ENCODE measurements at regions not wholly inside any gene's neighbourhood (a gene's known extent, or its start where the extent isn't known, plus 50 kb on each side); places are given as distances from the start of the nearest gene placed in this dataset.

DNA sequence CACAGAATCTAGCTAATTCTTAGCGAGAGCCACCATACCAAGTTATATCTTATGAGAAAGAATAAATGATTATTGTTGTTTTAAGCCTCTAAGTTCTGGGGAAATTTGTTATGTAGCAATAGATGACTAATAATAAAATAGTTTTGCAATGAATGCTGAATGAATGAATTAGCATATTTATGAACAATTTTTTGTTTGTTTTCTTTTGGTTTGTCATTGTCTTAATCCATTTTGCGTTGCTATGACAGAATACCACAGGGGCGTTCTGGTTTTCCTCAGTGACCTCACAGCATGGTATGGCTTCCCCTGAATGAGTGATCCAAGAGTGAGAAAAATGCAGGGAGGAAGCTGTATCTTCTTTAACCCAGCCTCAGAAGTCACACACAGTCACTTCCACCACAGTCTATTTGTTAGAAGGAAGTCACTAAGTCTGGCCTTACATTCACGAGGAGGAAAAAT lies 53.8 kb upstream of the HPDL start:
- TF ChIP-seq, protein P1, sequence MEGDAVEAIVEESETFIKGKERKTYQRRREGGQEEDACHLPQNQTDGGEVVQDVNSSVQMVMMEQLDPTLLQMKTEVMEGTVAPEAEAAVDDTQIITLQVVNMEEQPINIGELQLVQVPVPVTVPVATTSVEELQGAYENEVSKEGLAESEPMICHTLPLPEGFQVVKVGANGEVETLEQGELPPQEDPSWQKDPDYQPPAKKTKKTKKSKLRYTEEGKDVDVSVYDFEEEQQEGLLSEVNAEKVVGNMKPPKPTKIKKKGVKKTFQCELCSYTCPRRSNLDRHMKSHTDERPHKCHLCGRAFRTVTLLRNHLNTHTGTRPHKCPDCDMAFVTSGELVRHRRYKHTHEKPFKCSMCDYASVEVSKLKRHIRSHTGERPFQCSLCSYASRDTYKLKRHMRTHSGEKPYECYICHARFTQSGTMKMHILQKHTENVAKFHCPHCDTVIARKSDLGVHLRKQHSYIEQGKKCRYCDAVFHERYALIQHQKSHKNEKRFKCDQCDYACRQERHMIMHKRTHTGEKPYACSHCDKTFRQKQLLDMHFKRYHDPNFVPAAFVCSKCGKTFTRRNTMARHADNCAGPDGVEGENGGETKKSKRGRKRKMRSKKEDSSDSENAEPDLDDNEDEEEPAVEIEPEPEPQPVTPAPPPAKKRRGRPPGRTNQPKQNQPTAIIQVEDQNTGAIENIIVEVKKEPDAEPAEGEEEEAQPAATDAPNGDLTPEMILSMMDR (IDR thresholded peaks at IDR 0.05; ENCODE audit: low read depth, low read length, missing control alignments), result no peak
- Histone ChIP-seq H3K27ac (peak overlapping the region; percentile 95), H3K36me3 (replicated peaks) (no peaks in the 10 kb centered on the region), H3K4me3 (ENCODE audit: low read depth, low read length) (no peak overlapping the region), H3K27me3 (replicated peaks) (no peaks in the 10 kb centered on the region)
- in situ Hi-C loops (cut with HindIII; ENCODE audit: low pct_ligation_motif_present, low sequenced_read_pairs), result no loop called here
- DNase-seq, result peak; percentile 96

DNA sequence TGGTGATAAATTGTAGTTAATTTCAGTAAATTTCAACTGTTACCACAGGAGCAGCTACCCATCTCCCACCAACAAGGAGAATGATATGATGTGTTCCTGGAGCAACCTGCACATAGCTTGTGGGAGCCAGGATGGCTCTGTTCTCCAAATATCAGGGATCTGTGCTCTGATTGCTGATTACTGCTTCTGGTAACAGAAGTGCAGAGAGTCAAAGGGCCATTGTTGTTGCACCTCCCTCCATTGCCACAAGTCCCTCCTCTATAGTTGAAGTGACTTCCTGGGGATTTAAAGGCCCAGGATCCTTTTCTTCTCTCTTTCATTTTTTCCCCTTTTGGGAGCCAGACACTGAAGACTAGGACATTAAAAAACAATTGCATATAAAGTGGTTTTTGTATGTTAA lies 51.6 kb upstream of the HPDL start:
- H3K4me3 ChIP-seq (ENCODE audit: low read depth, low read length), result no peak overlapping the region
- no peaks in the 10 kb centered on the region for H3K27me3 ChIP-seq (replicated peaks)
- no peak overlapping the region for H3K27ac ChIP-seq
- H3K36me3 ChIP-seq (replicated peaks), result no peaks in the 10 kb centered on the region
- in situ Hi-C loops (cut with HindIII; ENCODE audit: low pct_ligation_motif_present, low sequenced_read_pairs), result no loop called here
- TF ChIP-seq, protein P1 (IDR thresholded peaks at IDR 0.05; ENCODE audit: low read depth, low read length, missing control alignments), result no peak
- DNase-seq, result no peak
